Epidermal melanocyte (primary cell): ENCODE measurements at regions not wholly inside any gene's neighbourhood (a gene's known extent, or its start where the extent isn't known, plus 50 kb on each side); places are given as distances from the start of the nearest gene placed in this dataset.
"Not testable (repeated sequence)": the region's sequence is repeated elsewhere in the genome, so short reads cannot be mapped to it uniquely, and the experiment has no call there.

Source experiments
- DNase-seq: peaks from one replicate; pipeline ENCODE4 v3.0.0; 2011; ENCODE audit warnings: low spot score; ENCODE audit not compliant: insufficient read length

DNA sequence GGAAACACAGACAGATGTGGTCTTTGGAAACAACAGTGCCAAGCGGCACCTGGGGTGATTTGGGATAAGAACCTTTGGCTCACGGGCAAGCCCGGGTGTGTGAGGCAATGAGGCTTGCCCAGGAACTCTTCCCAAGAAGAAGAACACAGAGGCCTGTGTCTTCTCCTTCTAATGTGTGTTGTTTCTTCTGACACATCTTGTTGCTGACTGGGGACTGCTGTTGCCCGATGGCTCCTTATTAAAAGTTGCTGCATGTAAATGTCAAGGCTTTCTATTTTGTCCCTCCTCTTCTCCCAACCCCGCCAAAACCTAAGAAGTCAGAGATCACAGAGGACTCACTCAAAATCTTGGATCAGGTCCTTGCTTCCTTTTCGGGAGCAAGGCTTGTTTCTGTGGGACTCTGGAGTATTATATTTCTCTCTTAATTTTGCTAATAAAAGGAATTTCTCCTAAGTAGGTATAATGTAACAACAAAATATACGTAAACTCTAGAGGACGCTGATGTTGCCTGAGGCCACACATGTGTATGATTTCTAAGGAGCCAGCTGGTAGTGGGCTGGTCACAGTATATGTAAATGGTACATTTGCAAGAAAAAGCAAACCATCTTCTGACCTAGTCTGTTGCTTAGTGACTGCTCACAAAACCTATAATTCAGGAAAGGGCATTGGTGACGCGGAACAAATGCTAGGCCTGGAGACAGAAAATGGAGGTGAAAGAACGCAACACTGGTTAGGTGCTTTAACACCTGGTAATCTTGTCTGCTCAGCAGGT lies 232.5 kb downstream of the GADD45G start:
- DNase-seq, result no peak

- DNase-seq, result no peak
Measured at GRCh38 chr9:89837934-89838310, 233.1 kb downstream of the GADD45G start.

- no peak for DNase-seq
Measured at GRCh38 chr9:89838621-89839020, 233.8 kb downstream of the GADD45G start.

DNA sequence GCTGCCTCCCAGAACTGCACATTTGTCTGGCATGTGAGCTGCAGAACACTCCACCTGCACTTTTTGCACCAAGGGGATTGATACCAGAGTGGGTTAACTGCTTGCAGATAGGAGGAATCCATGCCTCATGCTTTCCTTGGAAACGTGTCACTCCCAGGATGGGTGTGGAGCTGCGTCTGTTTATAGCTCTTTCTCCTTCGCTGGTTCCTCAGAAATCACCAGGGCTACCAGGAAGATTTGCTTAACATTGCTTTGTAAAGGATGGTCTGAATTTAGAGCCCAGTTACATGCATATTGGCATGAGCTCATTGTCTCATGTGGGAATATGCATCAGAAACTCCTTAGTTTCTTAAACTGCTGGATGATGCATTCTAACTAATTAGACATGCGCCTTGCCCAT lies 234.6 kb downstream of the GADD45G start:
- DNase-seq, result no peak

DNA sequence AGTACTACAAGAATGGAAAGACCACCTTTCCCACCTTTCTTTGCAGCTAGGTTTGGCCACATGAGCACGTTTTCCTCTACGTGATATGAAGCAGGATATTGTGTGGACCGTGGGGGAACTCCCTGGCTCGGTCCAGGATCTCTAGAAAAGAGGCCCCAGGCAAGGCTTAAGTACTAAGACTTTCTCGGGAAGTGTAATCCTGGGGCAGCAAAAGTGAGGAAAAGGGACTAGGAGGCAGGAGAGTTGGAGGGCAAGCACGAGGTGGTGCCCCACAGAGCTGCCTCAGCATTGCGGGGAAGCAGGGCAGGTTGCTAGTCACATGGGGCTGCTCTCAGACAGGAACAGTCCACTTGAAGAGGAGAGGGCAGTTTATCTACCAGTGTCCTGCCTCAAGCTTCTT lies 235.1 kb downstream of the GADD45G start:
- DNase-seq, result no peak

GRCh38 chr9:89841456-89841855 lies 236.6 kb downstream of the GADD45G start:
- no peak for DNase-seq

- DNase-seq, result no peak
Measured at GRCh38 chr9:89842267-89842768, 237.5 kb downstream of the GADD45G start.

DNA sequence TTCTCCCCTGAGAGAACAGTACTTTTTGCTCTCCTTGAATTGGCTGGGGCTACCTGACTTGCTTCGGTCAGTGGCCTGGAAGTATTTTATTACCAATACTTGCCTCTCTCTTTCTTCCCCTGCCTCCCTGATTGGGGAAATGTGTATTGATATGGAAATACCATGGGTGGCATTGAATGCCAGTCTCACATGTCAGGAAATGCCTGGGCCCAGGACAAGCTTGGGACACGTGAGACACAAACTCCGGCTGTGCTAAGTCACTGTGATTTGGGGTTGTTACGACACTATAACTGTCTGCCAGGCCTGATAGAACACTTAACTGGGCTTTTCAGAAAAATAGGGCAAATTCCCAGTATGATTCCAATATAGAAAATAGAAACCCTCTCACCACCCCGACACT lies 238.3 kb downstream of the GADD45G start:
- no peak for DNase-seq

GRCh38 chr9:89843591-89843990 lies 238.8 kb downstream of the GADD45G start:
- no peak for DNase-seq

- DNase-seq, result no peak
Measured at GRCh38 chr9:89844075-89844474, 239.3 kb downstream of the GADD45G start.

GRCh38 chr9:89844535-89844934 lies 239.7 kb downstream of the GADD45G start:
- DNase-seq, result no peak

- DNase-seq, result no peak
Measured at GRCh38 chr9:89845321-89845720, 240.5 kb downstream of the GADD45G start.

GRCh38 chr9:89845862-89846261 lies 241.1 kb downstream of the GADD45G start:
- DNase-seq, result no peak

GRCh38 chr9:89848060-89849040 lies 243.5 kb downstream of the GADD45G start:
- no peak for DNase-seq

DNA sequence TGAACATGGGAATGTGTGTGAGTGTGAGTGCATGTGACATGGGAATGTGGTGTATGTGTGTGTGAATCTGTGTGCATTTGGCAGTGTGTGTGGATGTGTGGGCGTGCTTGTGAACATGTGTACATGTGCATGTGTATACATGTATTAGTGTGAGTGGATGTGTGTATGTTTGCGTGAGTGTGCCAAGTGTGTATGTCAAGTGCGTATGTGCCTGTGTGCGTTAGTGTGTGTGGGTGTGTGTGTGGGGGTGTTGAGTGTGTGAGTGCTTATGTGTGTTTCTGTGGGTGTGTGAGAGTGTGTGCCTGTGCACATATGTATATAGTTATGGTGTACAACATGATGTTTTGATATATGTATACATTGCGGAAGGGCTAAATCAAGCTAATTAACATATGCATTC lies 244.3 kb downstream of the GADD45G start:
- no peak for DNase-seq

DNA sequence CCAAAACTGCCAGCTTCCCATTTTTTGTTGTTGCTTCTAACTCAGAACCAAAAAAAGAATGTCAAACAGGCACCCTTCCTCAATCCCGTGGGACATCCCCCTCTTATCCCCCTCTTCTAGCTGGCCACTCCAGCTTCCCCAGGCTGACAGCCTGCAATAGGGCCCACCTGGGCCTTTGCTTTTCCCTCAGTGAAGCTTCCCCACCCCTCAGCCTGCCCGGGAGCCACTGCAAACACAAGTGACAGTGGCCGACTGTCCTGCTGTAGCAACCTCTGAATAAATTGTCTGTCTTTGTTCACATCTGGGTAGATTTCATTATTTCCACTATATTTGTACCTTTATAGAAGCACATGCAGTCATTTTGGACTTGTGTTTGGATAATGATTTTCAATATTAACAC lies 245.3 kb downstream of the GADD45G start:
- no peak for DNase-seq

DNA sequence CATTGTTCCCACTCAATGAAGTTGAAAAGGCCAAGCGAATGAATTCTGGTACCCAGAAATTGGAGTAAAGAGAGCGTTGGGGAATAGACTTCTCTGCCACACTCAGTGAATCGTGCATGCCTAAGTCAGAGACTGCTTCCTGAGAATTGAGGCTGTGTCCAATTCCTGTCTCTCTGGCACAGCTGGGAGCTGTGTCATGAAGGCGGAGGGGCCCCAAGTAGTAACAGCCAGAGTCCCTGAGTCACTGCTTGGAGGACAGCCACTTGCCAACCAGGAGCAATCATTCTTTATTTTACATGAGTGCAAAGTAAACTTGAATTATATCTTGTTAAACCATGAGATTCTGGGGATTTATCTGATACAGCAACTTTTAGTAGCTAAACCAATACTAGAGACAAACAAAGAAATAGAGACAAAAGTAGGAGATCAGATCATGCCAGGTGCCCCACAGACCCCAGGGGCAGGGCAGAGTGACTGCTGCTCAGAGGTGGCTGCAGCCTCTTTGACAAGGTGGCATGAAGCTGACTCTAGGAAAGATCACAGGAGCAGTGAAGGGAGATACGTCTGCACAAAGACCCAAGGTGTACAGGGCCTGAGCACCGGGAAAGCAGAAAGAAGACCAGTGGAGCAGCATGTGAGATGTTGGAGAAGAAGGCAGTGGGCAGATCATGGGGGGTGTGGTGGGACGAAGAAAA lies 246.0 kb downstream of the GADD45G start:
- peak; percentile 61 for DNase-seq

- DNase-seq, result no peak
Measured at GRCh38 chr9:89853161-89853560, 248.3 kb downstream of the GADD45G start.

- DNase-seq, result no peak
Measured at GRCh38 chr9:89853931-89854330, 249.1 kb downstream of the GADD45G start.

- DNase-seq, result no peak
Measured at GRCh38 chr9:89854715-89855475, 250.1 kb downstream of the GADD45G start.

DNA sequence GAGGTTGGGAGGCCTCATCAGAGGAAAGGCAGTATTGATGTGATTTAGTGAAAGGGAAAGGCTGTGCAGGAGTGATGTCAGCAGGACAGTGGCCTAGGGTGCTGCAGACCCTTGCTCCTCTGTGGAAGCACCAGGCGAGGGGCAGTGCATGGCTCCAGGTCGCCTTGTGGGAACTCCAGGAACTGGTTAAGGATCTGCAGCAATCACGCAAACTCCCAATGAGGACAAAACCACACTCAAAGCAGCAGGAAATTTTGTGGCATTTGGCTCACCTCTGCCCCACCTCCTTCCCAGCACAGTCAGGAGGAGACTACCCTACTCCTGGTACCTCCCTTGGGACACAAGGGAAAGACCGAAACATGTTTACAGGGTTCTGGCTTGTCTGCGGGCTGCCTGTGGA lies 251.5 kb downstream of the GADD45G start:
- not testable (repeated sequence) for DNase-seq
